HepG2 (cell line): ENCODE measurements at regions not wholly inside any gene's neighbourhood (a gene's known extent, or its start where the extent isn't known, plus 50 kb on each side); places are given as distances from the start of the nearest gene placed in this dataset.

Experiments used
- ATAC-seq: fragments of 200-7000 bp; cut with Tn5 transposase; 3 replicates; pipeline ENCODE4 v1.9.1; 2020; ENCODE audit warnings: mild to moderate bottlenecking, moderate library complexity
- BruUV-seq: library from RNA; stranded (reverse); fragments of 400-500 nt; replicated peaks from 2 replicates; lab custom pipeline; 2021; lab: Mats Ljungman, UMichigan
- CTCF ChIA-PET: fragments of 300-600 bp; formaldehyde crosslinking; extraction: SDS; loops from one replicate; lab custom pipeline; 2021; ENCODE audit warnings: low total read pairs, inconsistent platforms, low intra/inter-chr PET ratio; lab: Yijun Ruan, JAX
- POLR2A ChIA-PET: fragments of 350-600 bp; sonication (Branson Sonifier 250); formaldehyde crosslinking; loops from one replicate; lab custom pipeline; 2020; ENCODE audit warnings: antibody characterized with exemption, inconsistent platforms; lab: Yijun Ruan, JAX
- DNase-seq: peaks from one replicate; pipeline ENCODE4 v3.0.0-alpha.2; 2015; ENCODE audit warnings: low spot score
- FAIRE-seq: peaks from 3 replicates; lab custom pipeline; 2011; peaks lifted over from hg19 to GRCh38; lab: Jason Lieb, UNC
- H2AFZ ChIP-seq: one replicate; pipeline ENCODE4 v1.6.1; 2011; ENCODE audit warnings: low read length, inconsistent platforms
- H3K27ac ChIP-seq: fragments of 300-600 bp; 3 replicates; pipeline ENCODE4 v1.8.0; 2011; ENCODE audit warnings: mixed run types, mild to moderate bottlenecking, mixed read lengths, low read length, inconsistent platforms; ENCODE audit not compliant: insufficient read depth; ENCODE audit errors: extremely low read length
- H3K27me3 ChIP-seq, 2 experiments: fragments of 200-600 bp in 1 of 2; 2 replicates in 1 of 2; 3 replicates in 1 of 2; pipeline versions ENCODE4 v1.6.0 to v1.8.0; 2011; ENCODE audit warnings: low read length in 2 of 2, mild to moderate bottlenecking in 2 of 2, moderate library complexity in 2 of 2, inconsistent platforms in 1 of 2; ENCODE audit not compliant: insufficient read depth in 2 of 2, control insufficient read depth in 1 of 2
- H3K36me3 ChIP-seq, 2 experiments: fragments of 200-600 bp in 1 of 2; replicated peaks in 1 of 2; 2 replicates in 1 of 2; 3 replicates in 1 of 2; pipeline versions ENCODE4 v1.5.1 to v1.8.0; 2011; ENCODE audit warnings: low read length in 2 of 2, inconsistent platforms in 1 of 2; ENCODE audit not compliant: insufficient read depth in 2 of 2, control insufficient read depth in 1 of 2
- H3K4me1 ChIP-seq: 2 replicates; pipeline ENCODE4 v1.5.1; 2012; ENCODE audit warnings: low read length, inconsistent platforms; ENCODE audit not compliant: insufficient read depth
- H3K4me2 ChIP-seq: 2 replicates; pipeline ENCODE4 v1.6.0; 2011; ENCODE audit warnings: low read depth, low read length, inconsistent platforms
- H3K4me3 ChIP-seq, 3 experiments: fragments of 200-600 bp in 1 of 3; sonication (generic), shearing (Covaris generic) in 1 of 3; replicated peaks in 1 of 3; 2 replicates each; pipeline ENCODE4 v1.5.1; 2011 to 2016; ENCODE audit warnings: low read length in 3 of 3, inconsistent platforms in 2 of 3, low read depth in 2 of 3, mild to moderate bottlenecking in 2 of 3, control low read depth in 1 of 3, mixed read lengths in 1 of 3; ENCODE audit not compliant: insufficient read depth in 1 of 3
- H3K79me2 ChIP-seq: one replicate; pipeline ENCODE4 v1.6.1; 2011; ENCODE audit warnings: low read length, inconsistent platforms; ENCODE audit not compliant: insufficient read depth
- H3K9ac ChIP-seq: 2 replicates; pipeline ENCODE4 v1.6.0; 2011; ENCODE audit warnings: mild to moderate bottlenecking, low read depth, low read length, inconsistent platforms; ENCODE audit not compliant: insufficient read depth
- H3K9me3 ChIP-seq: 2 replicates; pipeline ENCODE4 v1.5.1; 2012; ENCODE audit warnings: mild to moderate bottlenecking, low read length
- H4K20me1 ChIP-seq: 2 replicates; pipeline ENCODE4 v1.6.0; 2011; ENCODE audit warnings: inconsistent platforms, mild to moderate bottlenecking, low read length, moderate library complexity; ENCODE audit not compliant: insufficient read depth
- BORCS8-MEF2B ChIP-seq: sonication (generic); formaldehyde crosslinking; IDR thresholded peaks from 2 replicates; pipeline ENCODE4 v1.8.0; 2022; ENCODE audit warnings: mild to moderate bottlenecking, missing genetic modification reagents
- CTCF ChIP-seq: sonication (generic); formaldehyde crosslinking; IDR thresholded peaks from 2 replicates; pipeline ENCODE4 v1.5.0; 2020; ENCODE audit warnings: mild to moderate bottlenecking, missing genetic modification reagents, moderate library complexity
- HOMEZ ChIP-seq: IDR thresholded peaks from 2 replicates; pipeline ENCODE4 v1.6.1; 2016; ENCODE audit warnings: low read depth
- HOXA5 ChIP-seq: sonication (generic); formaldehyde crosslinking; IDR thresholded peaks from 2 replicates; pipeline ENCODE4 v1.4.0; 2020; ENCODE audit warnings: missing genetic modification reagents
- RAD21 ChIP-seq: fragments of 450-650 bp; formaldehyde crosslinking; IDR thresholded peaks from 2 replicates; pipeline ENCODE4 v1.5.0; 2020; ENCODE audit warnings: mild to moderate bottlenecking
- REPIN1 ChIP-seq: sonication (generic); formaldehyde crosslinking; IDR thresholded peaks from 2 replicates; pipeline ENCODE4 v1.8.0; 2022; ENCODE audit warnings: missing genetic modification reagents, low read depth, mild to moderate bottlenecking, borderline replicate concordance
- SAP130 ChIP-seq: IDR thresholded peaks from 2 replicates; pipeline ENCODE4 v1.6.1; 2016; ENCODE audit warnings: low read depth
- SMC3 ChIP-seq: IDR thresholded peaks from 2 replicates; pipeline ENCODE4 v1.6.1; 2011; ENCODE audit warnings: low read length, improper control_type of control experiment
- STAG1 ChIP-seq: sonication (generic); formaldehyde crosslinking; IDR thresholded peaks from 2 replicates; pipeline ENCODE4 v1.4.0; 2020; ENCODE audit warnings: missing genetic modification reagents
- TARDBP ChIP-seq: sonication (generic); formaldehyde crosslinking; IDR thresholded peaks from 2 replicates; pipeline ENCODE4 v1.8.0; 2022; ENCODE audit warnings: mild to moderate bottlenecking, missing genetic modification reagents
- ZFAT ChIP-seq: sonication (generic); formaldehyde crosslinking; conservative IDR thresholded peaks from 2 replicates; pipeline ENCODE4 v1.8.1; 2023; ENCODE audit warnings: missing genetic modification reagents, inconsistent platforms
- ZSCAN5A ChIP-seq: sonication (generic); formaldehyde crosslinking; IDR thresholded peaks from 2 replicates; pipeline ENCODE4 v1.8.0; 2022; ENCODE audit warnings: mild to moderate bottlenecking, missing genetic modification reagents, borderline replicate concordance
- WGBS: methylation state at CpG from one replicate; pipeline ENCODE4 v1.1.6; 2017; ENCODE audit warnings: low lambda C conversion rate; 5-methylcytosine and 5-hydroxymethylcytosine counted together
- in situ Hi-C: cut with HindIII; loops from 2 replicates; pipeline ENCODE4 v1.10.0; 2017; ENCODE audit warnings: low pct_unique_long_range_greater_than_20kb; ENCODE audit not compliant: extremely low pct_ligation_motif_present
- intact Hi-C: fragments of 100-400 bp; cut with micrococcal nuclease; formaldehyde crosslinking; loops from one replicate; pipeline ENCODE4 v1.10.0; 2022; ENCODE audit not compliant: unreplicated experiment

- Histone ChIP-seq H4K20me1 (no peaks in the 10 kb centered on the region), H3K9ac (no peak overlapping the region), H3K79me2 (no peaks in the 10 kb centered on the region), H3K27ac (no peak overlapping the region), H2AFZ (no peak overlapping the region), H3K4me3 (peak overlapping the region in 1 of 3 experiments; percentile 25; a peak in 1 of 6 replicates), H3K9me3 (no peaks in the 10 kb centered on the region)
- 50% methylated on average over 31 of the region's 34 CpGs for WGBS
- ChIA-PET POLR2A (no interaction called here), CTCF (no interaction called here)
- FAIRE-seq = peak; percentile 76
- in situ Hi-C loops (loop anchor here (10.0 kb wide), 1 partner anchor 1508 kb away; no protein-coding TSS in a partner anchor), intact Hi-C loops (loop anchor here (5.0 kb wide), 1 partner anchor 185 kb away; no protein-coding TSS in a partner anchor)
- TF ChIP-seq STAG1 (CRISPR knock-in tag) (peak; percentile 78), REPIN1 (CRISPR knock-in tag) (0 out of 2 replicates have a peak, but pooled peaks have one; percentile 34), SAP130 (CRISPR knock-in tag) (no peak), CTCF (CRISPR knock-in tag) (peak; percentile 83), ZSCAN5A (CRISPR knock-in tag) (0 out of 2 replicates have a peak, but pooled peaks have one; percentile 25), SMC3 (peak; percentile 50; the same call in 1 of the 2 replicates), TARDBP (CRISPR knock-in tag) (peak; percentile 43; the same call in 1 of the 2 replicates), HOMEZ (CRISPR knock-in tag) (no peak), ZFAT (no peak), RAD21 (CRISPR knock-in tag) (peak; percentile 70), BORCS8-MEF2B (CRISPR knock-in tag) (0 out of 2 replicates have a peak, but pooled peaks have one; percentile 33), HOXA5 (0 out of 2 replicates have a peak, but pooled peaks have one; percentile 24)
- TF ChIP-seq, all 625 proteins: peak for 9
- peaks cover 1 to 22% of the 10 kb centered on the region in 2 experiments; a peak in 3 of 5 replicates for H3K27me3 ChIP-seq
- peaks cover 22% of the 10 kb centered on the region for H3K4me1 ChIP-seq
- no TSS peak for BruUV-seq
- peak; percentile 98 for ATAC-seq
- peak overlapping the region; percentile 61 for H3K4me2 ChIP-seq
- DNase-seq = peak; percentile 71
- no peaks in the 10 kb centered on the region for H3K36me3 ChIP-seq
Observed at GRCh38 chr12:62192180-62192902, 67.9 kb upstream of the USP15 start.
